ENCODE measurements at regions not wholly inside any gene's neighbourhood (a gene's known extent, or its start where the extent isn't known, plus 50 kb on each side); places are given as distances from the start of the nearest gene placed in this dataset.

- TF ChIP-seq EZH2 (IDR thresholded peaks at IDR 0.05; ENCODE audit: borderline replicate concordance) (no peak), EZH2phosphoT487 (IDR thresholded peaks at IDR 0.05; ENCODE audit: low read depth, severe bottlenecking, unreplicated experiment) (no peak)
- TF ChIP-seq, protein P1, sequence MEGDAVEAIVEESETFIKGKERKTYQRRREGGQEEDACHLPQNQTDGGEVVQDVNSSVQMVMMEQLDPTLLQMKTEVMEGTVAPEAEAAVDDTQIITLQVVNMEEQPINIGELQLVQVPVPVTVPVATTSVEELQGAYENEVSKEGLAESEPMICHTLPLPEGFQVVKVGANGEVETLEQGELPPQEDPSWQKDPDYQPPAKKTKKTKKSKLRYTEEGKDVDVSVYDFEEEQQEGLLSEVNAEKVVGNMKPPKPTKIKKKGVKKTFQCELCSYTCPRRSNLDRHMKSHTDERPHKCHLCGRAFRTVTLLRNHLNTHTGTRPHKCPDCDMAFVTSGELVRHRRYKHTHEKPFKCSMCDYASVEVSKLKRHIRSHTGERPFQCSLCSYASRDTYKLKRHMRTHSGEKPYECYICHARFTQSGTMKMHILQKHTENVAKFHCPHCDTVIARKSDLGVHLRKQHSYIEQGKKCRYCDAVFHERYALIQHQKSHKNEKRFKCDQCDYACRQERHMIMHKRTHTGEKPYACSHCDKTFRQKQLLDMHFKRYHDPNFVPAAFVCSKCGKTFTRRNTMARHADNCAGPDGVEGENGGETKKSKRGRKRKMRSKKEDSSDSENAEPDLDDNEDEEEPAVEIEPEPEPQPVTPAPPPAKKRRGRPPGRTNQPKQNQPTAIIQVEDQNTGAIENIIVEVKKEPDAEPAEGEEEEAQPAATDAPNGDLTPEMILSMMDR (IDR thresholded peaks at IDR 0.05; ENCODE audit: poor library complexity), result no peak
These were observed 604.5 kb downstream of the DOK5 start for GRCh38 chr20:55079917-55080316.
